A673 (cell line): ENCODE measurements at regions not wholly inside any gene's neighbourhood (a gene's known extent, or its start where the extent isn't known, plus 50 kb on each side); places are given as distances from the start of the nearest gene placed in this dataset.

Source experiments
- BruUV-seq: library from RNA; stranded (reverse); fragments of 400-500 nt; replicated peaks from 2 replicates; lab custom pipeline; 2021; lab: Mats Ljungman, UMichigan
- CTCF ChIA-PET: fragments of 300-600 bp; sonication (Branson Sonifier 250); formaldehyde crosslinking; loops from one replicate; lab custom pipeline; 2022; ENCODE audit warnings: antibody characterized with exemption; lab: Charles Lee
- POLR2A ChIA-PET: fragments of 300-600 bp; sonication (Branson Sonifier 250); formaldehyde crosslinking; loops from one replicate; lab custom pipeline; 2022; ENCODE audit warnings: antibody characterized with exemption; ENCODE audit not compliant: low non-redundant PET; lab: Charles Lee
- DNase-seq: peaks from one replicate; pipeline ENCODE4 v3.0.0-alpha.2; 2015; ENCODE audit warnings: low spot score
- H3K27ac ChIP-seq: fragments of 200-600 bp; sonication (generic); 2 replicates; pipeline ENCODE4 v1.5.1; 2016; ENCODE audit warnings: mixed run types, low read depth, mild to moderate bottlenecking, mixed read lengths, antibody characterized with exemption, low read length; ENCODE audit not compliant: poor library complexity, severe bottlenecking
- H3K27me3 ChIP-seq: fragments of 200-600 bp; sonication (generic); replicated peaks from 2 replicates; pipeline ENCODE4 v1.6.1; 2017; ENCODE audit warnings: mixed run types, low read depth, mild to moderate bottlenecking, mixed read lengths, antibody characterized with exemption, low read length; ENCODE audit not compliant: insufficient read depth, poor library complexity
- H3K36me3 ChIP-seq: fragments of 200-600 bp; sonication (generic); 2 replicates; pipeline ENCODE4 v1.6.1; 2016; ENCODE audit warnings: mixed run types, mild to moderate bottlenecking, mixed read lengths, antibody characterized with exemption, low read length; ENCODE audit not compliant: insufficient read depth, poor library complexity, severe bottlenecking
- H3K4me1 ChIP-seq: fragments of 200-600 bp; sonication (generic); 2 replicates; pipeline ENCODE4 v1.6.1; 2017; ENCODE audit warnings: mixed run types, mild to moderate bottlenecking, mixed read lengths, antibody characterized with exemption, low read length; ENCODE audit not compliant: insufficient read depth, poor library complexity, severe bottlenecking
- H3K4me3 ChIP-seq: fragments of 200-600 bp; sonication (generic); 2 replicates; pipeline ENCODE4 v1.5.1; 2016; ENCODE audit warnings: low read depth, mixed run types, mild to moderate bottlenecking, mixed read lengths, low read length; ENCODE audit not compliant: poor library complexity, severe bottlenecking
- H3K9me3 ChIP-seq: fragments of 200-600 bp; sonication (generic); 2 replicates; pipeline ENCODE4 v1.6.1; 2016; ENCODE audit warnings: mixed run types, low read depth, mild to moderate bottlenecking, mixed read lengths, antibody characterized with exemption, low read length; ENCODE audit not compliant: poor library complexity, severe bottlenecking
- CTCF ChIP-seq: fragments of 300-800, 200-600 bp; sonication (generic); conservative IDR thresholded peaks from 2 replicates; pipeline ENCODE4 v1.5.1; 2017; ENCODE audit warnings: low read depth, mild to moderate bottlenecking, antibody characterized with exemption, low read length, moderate library complexity, mixed read lengths
- EZH2 ChIP-seq: fragments of 200-600 bp; sonication (generic); IDR thresholded peaks from 2 replicates; pipeline ENCODE4 v1.6.1; 2017; ENCODE audit warnings: borderline replicate concordance, low read depth, mild to moderate bottlenecking, mixed read lengths, antibody characterized with exemption, low read length; ENCODE audit not compliant: poor library complexity, severe bottlenecking
- intact Hi-C: fragments of 100-400 bp; cut with micrococcal nuclease; formaldehyde crosslinking; loops from one replicate; pipeline ENCODE4 v1.10.0; 2022; ENCODE audit not compliant: unreplicated experiment

GRCh38 chr3:34005886-34006285, 207.5 kb downstream of the PDCD6IP start:
- ChIA-PET CTCF (no interaction called here), POLR2A (no interaction called here)
- Histone ChIP-seq H3K27me3 (no peaks in the 10 kb centered on the region), H3K4me3 (no peak overlapping the region), H3K36me3 (no peaks in the 10 kb centered on the region), H3K9me3 (no peaks in the 10 kb centered on the region), H3K27ac (no peak overlapping the region), H3K4me1 (peaks cover 24% of the 10 kb centered on the region)
- DNase-seq: no peak
- TF ChIP-seq CTCF (no peak), EZH2 (no peak)
- BruUV-seq: no TSS peak
- intact Hi-C loops: no loop called here

- H3K36me3 ChIP-seq: no peaks in the 10 kb centered on the region
- ChIA-PET CTCF (no interaction called here), POLR2A (no interaction called here)
- H3K4me1 ChIP-seq: peaks cover 47% of the 10 kb centered on the region
- peak; percentile 87 for DNase-seq
- no TSS peak for BruUV-seq
- intact Hi-C loops: no loop called here
- H3K27me3 ChIP-seq: no peaks in the 10 kb centered on the region
- peak overlapping the region; percentile 34 for H3K27ac ChIP-seq
- H3K4me3 ChIP-seq: no peak overlapping the region
- no peaks in the 10 kb centered on the region for H3K9me3 ChIP-seq
- no peak for TF ChIP-seq CTCF
Measured at GRCh38 chr3:34008191-34008590, 209.8 kb downstream of the PDCD6IP start.

- Histone ChIP-seq H3K4me3 (no peak overlapping the region), H3K4me1 (peaks cover 56% of the 10 kb centered on the region), H3K27me3 (no peaks in the 10 kb centered on the region), H3K27ac (peak overlapping the region; percentile 85), H3K9me3 (no peaks in the 10 kb centered on the region), H3K36me3 (no peaks in the 10 kb centered on the region)
- TF ChIP-seq CTCF (0 out of 2 replicates have a peak, but pooled peaks have one; percentile 21), EZH2 (no peak)
- CTCF ChIA-PET: no interaction called here
- POLR2A ChIA-PET: no interaction called here
- intact Hi-C loops: no loop called here
- peak; percentile 88 for DNase-seq
- BruUV-seq: TSS peak; percentile 81
Measured at GRCh38 chr3:34008836-34009809, 210.7 kb downstream of the PDCD6IP start.
